HUES6 (cell line): ENCODE measurements at regions not wholly inside any gene's neighbourhood (a gene's known extent, or its start where the extent isn't known, plus 50 kb on each side); places are given as distances from the start of the nearest gene placed in this dataset.
"Not testable (repeated sequence)": the region's sequence is repeated elsewhere in the genome, so short reads cannot be mapped to it uniquely, and the experiment has no call there.

Experiments used
- H3K27ac ChIP-seq: 2 replicates; pipeline ENCODE4 v1.7.0; 2013; ENCODE audit warnings: low read depth, mild to moderate bottlenecking, low read length, inconsistent platforms
- H3K27me3 ChIP-seq: 2 replicates; pipeline ENCODE4 v1.6.1; 2013; ENCODE audit warnings: low read length; ENCODE audit not compliant: control insufficient read depth, insufficient read depth
- H3K36me3 ChIP-seq: 2 replicates; pipeline ENCODE4 v1.6.1; 2013; ENCODE audit warnings: low read length; ENCODE audit not compliant: control insufficient read depth, insufficient read depth
- H3K4me1 ChIP-seq: 2 replicates; pipeline ENCODE4 v1.6.1; 2013; ENCODE audit warnings: low read length; ENCODE audit not compliant: control insufficient read depth, insufficient read depth
- H3K4me3 ChIP-seq: 2 replicates; pipeline ENCODE4 v1.5.1; 2013; ENCODE audit warnings: low read depth, low read length
- H3K9ac ChIP-seq: one replicate; pipeline ENCODE4 v1.6.1; 2013; ENCODE audit warnings: mild to moderate bottlenecking, low read length
- H3K9me3 ChIP-seq: 2 replicates; pipeline ENCODE4 v1.6.1; 2013; ENCODE audit warnings: low read depth, low read length; ENCODE audit not compliant: control insufficient read depth, insufficient read depth

DNA sequence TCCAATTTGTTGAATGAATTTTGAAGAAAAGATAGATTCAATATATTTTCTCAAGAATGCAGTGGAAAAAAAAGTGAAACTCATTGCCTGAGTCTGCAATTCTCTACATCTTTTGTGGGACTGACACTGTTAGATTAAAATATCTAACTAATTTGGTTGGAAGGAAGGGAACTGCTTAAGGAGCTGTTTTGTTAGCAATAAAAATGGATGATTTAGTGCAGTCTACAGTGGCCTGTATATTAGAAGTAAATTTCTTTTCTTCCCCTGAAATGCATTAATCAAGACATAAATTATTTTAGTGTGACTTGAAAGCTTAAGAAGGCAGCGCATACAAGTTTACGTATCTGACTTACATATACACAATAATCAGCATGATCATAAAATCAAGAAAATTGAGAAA is 1332.6 kb downstream of the EPHA7 start:
- Histone ChIP-seq H3K27ac (no peak overlapping the region), H3K27me3 (no peaks in the 10 kb centered on the region), H3K4me1 (no peaks in the 10 kb centered on the region), H3K36me3 (no peaks in the 10 kb centered on the region), H3K4me3 (no peak overlapping the region), H3K9ac (no peak overlapping the region), H3K9me3 (peaks cover 15% of the 10 kb centered on the region; the same call in 1 of the 2 replicates)

DNA sequence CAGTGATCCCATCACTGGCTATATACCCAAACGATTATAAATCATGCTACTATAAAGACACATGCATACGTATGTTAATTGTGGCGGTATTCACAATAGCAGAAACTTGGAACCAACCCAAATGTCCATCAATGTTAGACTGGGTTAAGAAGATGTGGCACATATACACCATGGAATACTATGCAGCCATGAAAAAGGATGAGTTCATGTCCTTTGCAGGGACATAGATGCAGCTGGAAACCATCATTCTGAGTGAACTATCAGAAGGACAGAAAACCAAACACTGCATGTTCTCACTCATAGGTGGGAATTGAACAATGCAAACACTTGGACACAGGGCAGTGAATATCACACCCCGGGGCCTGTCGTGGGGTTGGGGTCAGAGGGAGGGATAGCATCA is 1335.4 kb downstream of the EPHA7 start:
- H3K4me1 ChIP-seq, H3K36me3 ChIP-seq, H3K9ac ChIP-seq, H3K27ac ChIP-seq, H3K27me3 ChIP-seq, H3K4me3 ChIP-seq: not testable (repeated sequence)
- H3K9me3 ChIP-seq = peaks cover 19% of the 10 kb centered on the region; the same call in 1 of the 2 replicates

DNA sequence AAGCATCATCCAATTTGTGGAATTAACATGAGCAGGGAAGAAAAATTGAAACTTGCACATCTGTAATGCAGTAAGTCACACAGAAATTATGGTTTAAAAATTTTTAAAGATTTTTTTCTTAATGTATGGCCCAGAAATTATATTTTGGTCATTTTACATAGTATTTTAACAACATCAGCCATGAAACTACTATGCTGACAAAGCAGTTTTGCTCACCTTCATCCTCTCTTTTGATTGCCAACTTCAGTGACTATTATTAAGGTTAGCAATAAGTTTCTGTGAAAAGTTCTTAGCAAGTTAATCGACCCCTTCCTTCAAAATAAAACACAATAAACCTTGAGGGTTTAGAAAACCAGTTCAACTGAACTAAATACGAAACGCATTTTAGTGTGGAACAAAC is 1347.0 kb downstream of the EPHA7 start:
- H3K27me3 ChIP-seq = no peaks in the 10 kb centered on the region
- H3K9me3 ChIP-seq = no peaks in the 10 kb centered on the region
- H3K36me3 ChIP-seq = no peaks in the 10 kb centered on the region
- no peak overlapping the region for H3K27ac ChIP-seq
- no peak overlapping the region for H3K9ac ChIP-seq
- H3K4me3 ChIP-seq = no peak overlapping the region
- no peaks in the 10 kb centered on the region for H3K4me1 ChIP-seq

DNA sequence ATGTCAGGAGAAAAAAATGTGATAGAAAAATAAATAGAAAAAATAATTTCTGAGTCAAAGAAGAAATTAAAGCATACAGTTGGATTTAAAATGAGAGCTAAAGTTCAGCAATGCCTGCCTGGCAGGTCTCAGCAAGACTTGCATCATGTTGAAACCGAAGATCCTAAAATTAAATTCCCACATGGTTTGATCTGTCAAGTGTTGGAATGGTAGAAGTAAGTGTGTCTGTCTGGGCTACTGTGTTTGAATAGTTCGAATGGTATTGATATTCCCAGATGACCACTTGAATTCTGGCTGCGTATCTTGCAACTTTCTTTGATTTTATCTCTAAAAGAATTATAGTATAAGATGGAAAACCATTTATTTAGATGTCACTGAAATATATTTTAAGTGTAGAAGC is 1349.6 kb downstream of the EPHA7 start:
- H3K27ac ChIP-seq = no peak overlapping the region
- no peaks in the 10 kb centered on the region for H3K9me3 ChIP-seq
- no peaks in the 10 kb centered on the region for H3K4me1 ChIP-seq
- no peaks in the 10 kb centered on the region for H3K27me3 ChIP-seq
- no peaks in the 10 kb centered on the region for H3K36me3 ChIP-seq
- no peak overlapping the region for H3K9ac ChIP-seq
- no peak overlapping the region for H3K4me3 ChIP-seq

DNA sequence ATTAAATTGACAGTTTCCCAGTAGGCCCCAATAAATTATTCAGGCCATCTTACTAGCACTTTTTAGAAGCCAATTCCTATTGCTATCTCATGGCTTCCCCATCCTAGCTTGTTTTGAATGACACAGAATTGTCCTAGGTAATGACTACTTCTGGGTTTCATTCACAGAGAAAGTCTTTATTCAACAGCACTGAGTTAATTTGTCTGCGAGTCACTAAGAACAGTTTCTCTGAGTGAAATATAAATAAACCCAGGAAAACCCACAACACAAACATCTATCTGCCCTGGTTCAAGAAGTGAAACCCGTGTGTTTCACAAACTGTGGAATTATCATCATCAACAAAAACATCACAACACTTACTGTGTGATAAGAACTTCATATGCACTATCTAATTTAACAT is 1366.8 kb downstream of the EPHA7 start:
- no peak overlapping the region for H3K4me3 ChIP-seq
- no peak overlapping the region for H3K27ac ChIP-seq
- H3K9me3 ChIP-seq = no peaks in the 10 kb centered on the region
- no peaks in the 10 kb centered on the region for H3K4me1 ChIP-seq
- no peaks in the 10 kb centered on the region for H3K36me3 ChIP-seq
- no peaks in the 10 kb centered on the region for H3K27me3 ChIP-seq
- no peak overlapping the region for H3K9ac ChIP-seq

DNA sequence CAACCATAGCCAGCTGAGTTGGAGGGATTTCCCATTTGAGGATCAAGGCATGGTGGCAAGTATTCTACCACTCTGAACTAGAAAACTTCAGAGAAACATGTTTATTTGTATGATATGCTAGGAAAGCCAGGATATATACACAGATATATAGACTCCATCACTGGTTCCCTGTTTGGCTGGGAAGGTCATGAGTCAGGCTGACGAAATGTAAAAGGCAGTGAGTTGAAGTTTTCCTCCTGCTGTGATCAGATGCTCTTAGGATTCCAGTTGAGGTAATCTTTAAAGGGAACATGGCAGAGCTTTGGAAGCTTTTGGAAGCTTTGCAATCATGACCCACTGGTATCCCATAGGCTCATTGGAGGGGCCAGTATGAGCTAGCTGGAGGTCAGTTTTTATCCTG is 1369.1 kb downstream of the EPHA7 start:
- no peaks in the 10 kb centered on the region for H3K27me3 ChIP-seq
- no peaks in the 10 kb centered on the region for H3K9me3 ChIP-seq
- H3K36me3 ChIP-seq = no peaks in the 10 kb centered on the region
- H3K4me3 ChIP-seq = no peak overlapping the region
- no peaks in the 10 kb centered on the region for H3K4me1 ChIP-seq
- no peak overlapping the region for H3K9ac ChIP-seq
- no peak overlapping the region for H3K27ac ChIP-seq

DNA sequence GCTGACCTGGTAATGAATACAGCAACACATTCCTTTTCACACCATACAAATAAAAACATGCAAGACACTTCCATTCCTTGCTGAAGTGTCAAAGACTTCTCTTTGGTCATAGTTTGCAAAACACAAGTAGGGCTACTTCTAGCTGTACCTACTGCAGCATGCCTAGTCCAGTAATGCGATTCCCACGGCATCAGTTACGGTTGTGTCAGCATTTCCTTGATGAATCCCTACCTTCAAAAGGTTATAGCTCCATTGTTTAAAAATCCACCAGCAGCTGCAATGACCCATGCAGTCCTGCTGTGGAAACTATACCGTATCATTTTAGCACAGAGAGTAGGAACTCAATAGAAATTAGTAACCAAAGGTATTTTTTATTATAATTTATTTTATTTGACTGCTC is 1371.5 kb downstream of the EPHA7 start:
- Histone ChIP-seq H3K27ac (no peak overlapping the region), H3K4me1 (no peaks in the 10 kb centered on the region), H3K4me3 (no peak overlapping the region), H3K27me3 (no peaks in the 10 kb centered on the region), H3K9ac (no peak overlapping the region), H3K9me3 (no peaks in the 10 kb centered on the region), H3K36me3 (no peaks in the 10 kb centered on the region)

DNA sequence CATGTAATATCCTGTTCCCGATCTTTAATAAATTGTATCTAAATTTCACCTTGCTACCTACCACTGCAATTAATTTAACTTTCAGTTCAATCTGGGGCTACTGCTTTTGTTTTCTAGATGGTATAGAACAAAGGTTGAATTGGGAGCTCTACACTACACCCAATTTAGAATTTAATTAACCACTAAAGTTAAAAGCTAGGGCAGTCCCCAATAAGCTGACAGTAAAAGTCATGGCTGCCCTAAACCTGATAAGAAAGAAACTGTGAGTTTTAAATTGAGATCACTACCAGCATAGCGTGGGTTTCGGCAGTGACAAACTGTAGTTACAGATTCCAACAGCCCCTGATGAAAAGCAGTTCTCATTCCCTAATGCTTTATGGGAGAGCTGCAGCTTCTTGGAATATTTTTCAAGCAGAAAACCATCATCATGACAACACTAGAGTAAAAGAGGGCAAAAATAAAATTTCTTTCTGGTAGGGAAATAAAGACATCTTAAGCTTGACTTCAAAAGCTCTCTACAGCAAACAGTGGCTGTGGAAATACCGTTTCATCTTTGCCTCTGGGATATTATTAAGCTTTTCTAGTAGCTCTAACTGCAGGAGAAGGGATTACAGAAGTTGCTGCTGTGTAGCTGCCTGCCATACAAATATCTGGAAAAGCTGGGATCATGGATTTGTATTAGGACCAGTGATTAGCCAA is 1372.1 kb downstream of the EPHA7 start:
- no peaks in the 10 kb centered on the region for H3K4me1 ChIP-seq
- no peak overlapping the region for H3K27ac ChIP-seq
- H3K9ac ChIP-seq = no peak overlapping the region
- H3K9me3 ChIP-seq = no peaks in the 10 kb centered on the region
- H3K27me3 ChIP-seq = no peaks in the 10 kb centered on the region
- no peak overlapping the region for H3K4me3 ChIP-seq
- H3K36me3 ChIP-seq = no peaks in the 10 kb centered on the region

DNA sequence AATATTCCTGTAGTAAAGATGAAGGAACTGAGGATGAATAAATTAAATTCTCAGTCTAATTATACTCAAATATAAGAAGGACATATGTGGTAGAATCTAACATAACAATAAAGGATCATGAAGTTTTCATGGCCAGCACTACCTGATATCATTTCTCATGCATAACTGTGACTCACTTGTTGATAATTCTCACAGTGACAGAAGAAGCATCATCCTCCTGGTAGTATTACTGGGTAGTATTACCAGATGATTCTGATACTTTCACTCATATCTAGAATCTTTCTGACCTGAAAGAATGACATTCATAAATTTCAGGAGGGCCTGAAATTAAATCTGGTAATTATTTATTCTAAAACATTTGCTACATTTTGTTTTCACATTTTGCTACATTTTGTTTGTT is 1375.0 kb downstream of the EPHA7 start:
- Histone ChIP-seq H3K4me3 (no peak overlapping the region), H3K9me3 (no peaks in the 10 kb centered on the region), H3K36me3 (no peaks in the 10 kb centered on the region), H3K9ac (no peak overlapping the region), H3K27ac (no peak overlapping the region), H3K27me3 (no peaks in the 10 kb centered on the region), H3K4me1 (no peaks in the 10 kb centered on the region; the same call in 1 of the 2 replicates)

DNA sequence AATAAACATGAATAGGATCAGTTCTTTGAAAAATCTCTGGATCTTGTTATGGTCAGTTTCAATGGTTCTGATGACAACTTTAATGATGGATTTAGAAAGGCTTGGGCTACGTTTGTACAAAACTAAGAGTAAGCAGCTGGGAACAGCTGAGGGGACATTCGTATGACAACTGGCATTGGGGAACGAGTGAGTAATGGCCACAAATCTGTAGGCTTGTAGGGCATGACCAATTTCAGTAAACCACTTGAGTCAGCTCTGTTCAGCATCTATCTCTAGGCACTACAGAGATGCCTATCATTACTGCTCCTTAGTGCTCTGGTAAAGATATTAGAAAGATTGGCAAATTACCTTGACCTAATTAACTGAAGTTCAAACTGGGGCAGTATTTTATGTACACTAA is 1375.6 kb downstream of the EPHA7 start:
- no peak overlapping the region for H3K4me3 ChIP-seq
- H3K4me1 ChIP-seq = no peaks in the 10 kb centered on the region; the same call in 1 of the 2 replicates
- no peaks in the 10 kb centered on the region for H3K27me3 ChIP-seq
- no peaks in the 10 kb centered on the region for H3K9me3 ChIP-seq
- H3K27ac ChIP-seq = no peak overlapping the region
- H3K36me3 ChIP-seq = no peaks in the 10 kb centered on the region
- H3K9ac ChIP-seq = no peak overlapping the region

DNA sequence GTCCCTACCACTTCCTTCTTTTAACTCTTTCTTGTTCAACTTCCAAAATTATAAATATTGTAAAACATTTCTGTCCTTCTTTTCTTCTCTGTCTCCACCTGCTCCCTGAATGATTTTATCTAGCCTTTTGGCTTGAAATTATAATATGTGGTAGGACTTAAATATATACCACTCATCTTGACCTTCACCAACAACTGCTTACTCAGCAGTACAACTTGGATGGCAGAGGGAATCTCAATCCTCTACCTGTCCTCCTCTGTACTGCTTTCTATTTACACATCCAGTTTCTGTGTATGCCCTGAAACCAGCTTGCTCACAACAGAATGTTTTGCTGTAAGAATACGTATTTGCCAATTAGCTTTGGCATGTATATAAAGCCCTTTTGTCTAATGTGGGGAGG is 1392.5 kb downstream of the EPHA7 start:
- Histone ChIP-seq H3K9me3 (no peaks in the 10 kb centered on the region), H3K4me3 (no peak overlapping the region), H3K27ac (no peak overlapping the region), H3K9ac (no peak overlapping the region), H3K36me3 (no peaks in the 10 kb centered on the region), H3K27me3 (no peaks in the 10 kb centered on the region), H3K4me1 (no peaks in the 10 kb centered on the region)

DNA sequence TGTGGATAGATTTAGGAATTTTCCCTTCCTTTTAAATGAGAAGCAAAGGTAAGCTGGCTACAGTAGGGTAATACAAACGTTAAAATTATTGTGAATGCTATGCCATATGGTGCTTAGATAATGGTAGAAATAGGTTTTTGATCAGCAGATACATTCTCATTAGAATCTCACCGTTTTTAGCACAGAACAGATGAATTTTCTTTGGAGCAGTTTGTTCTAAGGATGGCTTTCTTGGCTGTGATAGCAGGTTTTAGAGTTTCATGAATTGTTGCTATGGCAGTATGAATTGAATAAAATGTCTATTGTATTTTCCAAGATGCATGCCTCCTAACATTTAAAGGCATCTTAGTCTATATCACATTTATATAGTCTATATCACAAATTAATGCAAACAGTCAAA is 1394.5 kb downstream of the EPHA7 start:
- Histone ChIP-seq H3K36me3 (no peaks in the 10 kb centered on the region), H3K4me3 (no peak overlapping the region), H3K9ac (no peak overlapping the region), H3K4me1 (no peaks in the 10 kb centered on the region), H3K27ac (no peak overlapping the region), H3K27me3 (no peaks in the 10 kb centered on the region), H3K9me3 (no peaks in the 10 kb centered on the region)
